H1 (cell line): ENCODE measurements at regions not wholly inside any gene's neighbourhood (a gene's known extent, or its start where the extent isn't known, plus 50 kb on each side); places are given as distances from the start of the nearest gene placed in this dataset.
"Not testable (repeated sequence)": the region's sequence is repeated elsewhere in the genome, so short reads cannot be mapped to it uniquely, and the experiment has no call there.

Experiments used
- CTCF ChIA-PET: fragments of 300-600 bp; sonication (Branson Sonifier 250); formaldehyde crosslinking; loops from one replicate; lab custom pipeline; 2021; ENCODE audit not compliant: partially characterized antibody; lab: Charles Lee
- POLR2A ChIA-PET: fragments of 300-600 bp; sonication (Branson Sonifier 250); formaldehyde crosslinking; loops from one replicate; lab custom pipeline; 2021; ENCODE audit warnings: inconsistent platforms; ENCODE audit not compliant: partially characterized antibody; lab: Charles Lee
- DNase-seq, 2 experiments: peaks; one replicate each; pipeline versions ENCODE4 v3.0.0 to v3.0.0-alpha.2; 2010 to 2022; ENCODE audit warnings: low spot score in 2 of 2, low read depth in 1 of 2, mixed read lengths in 1 of 2
- FAIRE-seq: peaks from 2 replicates; lab custom pipeline; 2011; peaks lifted over from hg19 to GRCh38; lab: Jason Lieb, UNC
- H2AFZ ChIP-seq: 2 replicates; pipeline ENCODE4 v1.8.1; 2012; ENCODE audit warnings: low read length, inconsistent platforms
- H2AK5ac ChIP-seq: 2 replicates; pipeline ENCODE4 v1.6.1; 2013; ENCODE audit warnings: low read depth, low read length
- H2BK120ac ChIP-seq: replicated peaks from 2 replicates; pipeline ENCODE3; 2013; ENCODE audit warnings: low read depth, low read length, inconsistent platforms
- H2BK12ac ChIP-seq: 2 replicates; pipeline ENCODE4 v1.6.1; 2013; ENCODE audit warnings: low read depth, low read length
- H2BK15ac ChIP-seq: 2 replicates; pipeline ENCODE4 v1.6.1; 2013; ENCODE audit warnings: low read length
- H2BK20ac ChIP-seq: 2 replicates; pipeline ENCODE4 v1.6.1; 2013; ENCODE audit warnings: low read length
- H2BK5ac ChIP-seq: 2 replicates; pipeline ENCODE4 v1.6.1; 2013; ENCODE audit warnings: low read depth, low read length
- H3K14ac ChIP-seq: 2 replicates; pipeline ENCODE4 v1.6.1; 2013; ENCODE audit warnings: inconsistent platforms; ENCODE audit not compliant: insufficient read length
- H3K18ac ChIP-seq: 2 replicates; pipeline ENCODE4 v1.6.1; 2013; ENCODE audit warnings: low read length; ENCODE audit errors: extremely low read depth
- H3K23ac ChIP-seq: 2 replicates; pipeline ENCODE4 v1.6.1; 2013; ENCODE audit warnings: inconsistent platforms; ENCODE audit not compliant: insufficient read length
- H3K23me2 ChIP-seq: 2 replicates; pipeline ENCODE4 v1.6.1; 2013; ENCODE audit warnings: low read depth, low read length
- H3K27ac ChIP-seq: 2 replicates; pipeline ENCODE4 v1.6.1; 2011; ENCODE audit warnings: low read depth, low read length, inconsistent platforms
- H3K27me3 ChIP-seq, 4 experiments: replicated peaks in 1 of 4; 1 replicate in 1 of 4; 2 replicates in 3 of 4; pipeline versions ENCODE4 v1.6.1 to v1.8.1; 2011 to 2013; ENCODE audit warnings: low read length in 3 of 4, mild to moderate bottlenecking in 3 of 4, inconsistent platforms in 2 of 4, mixed read lengths in 2 of 4, moderate library complexity in 1 of 4; ENCODE audit not compliant: control insufficient read depth in 3 of 4, insufficient read depth in 3 of 4; ENCODE audit errors: extremely low read depth in 1 of 4
- H3K36me3 ChIP-seq, 4 experiments: 2 replicates each; pipeline versions ENCODE4 v1.6.1 to v1.8.1; 2011 to 2013; ENCODE audit warnings: mild to moderate bottlenecking in 4 of 4, low read length in 3 of 4, moderate library complexity in 2 of 4, control low read depth in 1 of 4, inconsistent platforms in 1 of 4; ENCODE audit not compliant: insufficient read depth in 4 of 4, control insufficient read depth in 2 of 4
- H3K4ac ChIP-seq: replicated peaks from 2 replicates; pipeline ENCODE3; 2013; ENCODE audit warnings: low read length, low read depth, mixed read lengths, inconsistent platforms; ENCODE audit not compliant: insufficient read length
- H3K4me1 ChIP-seq, 4 experiments: replicated peaks in 1 of 4; 1 replicate in 1 of 4; 2 replicates in 3 of 4; pipeline versions ENCODE4 v1.6.1 to v1.8.1; 2011 to 2013; ENCODE audit warnings: low read length in 3 of 4, inconsistent platforms in 2 of 4, mixed read lengths in 1 of 4; ENCODE audit not compliant: insufficient read depth in 4 of 4, control insufficient read depth in 3 of 4
- H3K4me2 ChIP-seq, 2 experiments: 2 replicates each; pipeline versions ENCODE4 v1.6.1 to v1.8.1; 2011 to 2013; ENCODE audit warnings: low read depth in 2 of 2, low read length in 2 of 2, control low read depth in 1 of 2, inconsistent platforms in 1 of 2, mild to moderate bottlenecking in 1 of 2; ENCODE audit not compliant: insufficient read depth in 1 of 2
- H3K4me3 ChIP-seq, 4 experiments: fragments of 200-600, 300-600 bp in 1 of 4; sonication (generic), shearing (Covaris generic), sonication (Bioruptor Twin) in 1 of 4; 2 replicates each; pipeline versions ENCODE4 v1.5.1 to v1.8.1; 2011 to 2016; ENCODE audit warnings: low read length in 4 of 4, low read depth in 3 of 4, control low read depth in 2 of 4, inconsistent platforms in 2 of 4, mild to moderate bottlenecking in 2 of 4, mixed read lengths in 1 of 4, moderate library complexity in 1 of 4; ENCODE audit not compliant: insufficient read depth in 2 of 4; ENCODE audit errors: extremely low read depth in 1 of 4
- H3K56ac ChIP-seq: replicated peaks from 2 replicates; pipeline ENCODE3; 2013; ENCODE audit warnings: low read depth, mild to moderate bottlenecking, mixed read lengths, low read length, inconsistent platforms; ENCODE audit not compliant: insufficient read length
- H3K79me1 ChIP-seq: 2 replicates; pipeline ENCODE4 v1.6.1; 2013; ENCODE audit warnings: low read depth, low read length, control low read depth
- H3K79me2 ChIP-seq, 2 experiments: 2 replicates each; pipeline versions ENCODE4 v1.6.1 to v1.8.1; 2012 to 2013; ENCODE audit warnings: low read length in 2 of 2, mild to moderate bottlenecking in 2 of 2, inconsistent platforms in 1 of 2; ENCODE audit not compliant: insufficient read depth in 2 of 2, control insufficient read depth in 1 of 2
- H3K9ac ChIP-seq, 4 experiments: replicated peaks in 1 of 4; 1 replicate in 1 of 4; 2 replicates in 3 of 4; pipeline versions ENCODE4 v1.6.1 to v1.8.1; 2011 to 2013; ENCODE audit warnings: low read depth in 3 of 4, low read length in 3 of 4, control low read depth in 2 of 4, mild to moderate bottlenecking in 2 of 4, moderate library complexity in 2 of 4, inconsistent platforms in 1 of 4; ENCODE audit errors: extremely low read depth in 1 of 4
- H3K9me3 ChIP-seq, 2 experiments: 2 replicates each; pipeline versions ENCODE4 v1.6.1 to v1.8.1; 2012 to 2013; ENCODE audit warnings: mild to moderate bottlenecking in 2 of 2, moderate library complexity in 2 of 2, control low read depth in 1 of 2, inconsistent platforms in 1 of 2, low read depth in 1 of 2, low read length in 1 of 2, mixed read lengths in 1 of 2; ENCODE audit not compliant: insufficient read depth in 2 of 2
- H4K20me1 ChIP-seq, 2 experiments: replicated peaks in 1 of 2; 2 replicates each; pipeline versions ENCODE3 to v1.8.1; 2011 to 2013; ENCODE audit warnings: inconsistent platforms in 2 of 2, low read length in 2 of 2, mild to moderate bottlenecking in 1 of 2; ENCODE audit not compliant: insufficient read depth in 2 of 2, control insufficient read depth in 1 of 2
- H4K5ac ChIP-seq: 2 replicates; pipeline ENCODE4 v1.6.1; 2013; ENCODE audit warnings: low read length, low read depth, mixed read lengths, inconsistent platforms; ENCODE audit not compliant: insufficient read length
- H4K8ac ChIP-seq: 2 replicates; pipeline ENCODE4 v1.8.0; 2013; ENCODE audit warnings: mild to moderate bottlenecking, moderate library complexity, low read length, inconsistent platforms; ENCODE audit not compliant: insufficient read depth; ENCODE audit errors: extremely low read depth
- H4K91ac ChIP-seq: replicated peaks from 2 replicates; pipeline ENCODE3; 2013; ENCODE audit warnings: low read length, mixed read lengths, inconsistent platforms; ENCODE audit not compliant: insufficient read length
- ASH2L ChIP-seq: fragments of 200-600, 300-600 bp; sonication (generic); IDR thresholded peaks from one replicate; pipeline ENCODE4 v1.7.1; 2017; ENCODE audit warnings: low read length
- GABPA ChIP-seq: IDR thresholded peaks from 2 replicates; pipeline ENCODE4 v1.6.1; 2011; ENCODE audit warnings: mild to moderate bottlenecking, low read length, moderate library complexity, borderline replicate concordance; ENCODE audit not compliant: insufficient read depth
- KDM4A ChIP-seq: IDR thresholded peaks from one replicate; pipeline ENCODE4 v1.7.1; 2012; ENCODE audit warnings: low read depth, mild to moderate bottlenecking, moderate library complexity, low read length, inconsistent platforms; ENCODE audit not compliant: severe bottlenecking
- PHF8 ChIP-seq: fragments of 200-600 bp; sonication (generic); conservative IDR thresholded peaks from 2 replicates; pipeline ENCODE4 v1.7.1; 2012; ENCODE audit warnings: low read depth, mild to moderate bottlenecking, inconsistent platforms, low read length, moderate library complexity
- POLR2A ChIP-seq, 2 experiments: IDR thresholded peaks; 1 replicate in 1 of 2; 2 replicates in 1 of 2; pipeline ENCODE4 v1.6.1; 2011; ENCODE audit warnings: low read depth in 2 of 2, low read length in 2 of 2, mild to moderate bottlenecking in 2 of 2; ENCODE audit errors: control extremely low read depth in 1 of 2
- RBBP5 ChIP-seq: IDR thresholded peaks from 2 replicates; pipeline ENCODE4 v1.7.1; 2012; ENCODE audit warnings: low read depth, mild to moderate bottlenecking, inconsistent platforms, low read length, moderate library complexity, borderline replicate concordance
- TAF1 ChIP-seq: IDR thresholded peaks from 2 replicates; pipeline ENCODE4 v1.6.1; 2011; ENCODE audit warnings: mild to moderate bottlenecking, low read depth, low read length
- TBP ChIP-seq: IDR thresholded peaks from 2 replicates; pipeline ENCODE4 v1.6.1; 2011; ENCODE audit warnings: low read depth, low read length, improper control_type of control experiment
- WGBS, 2 experiments: shearing (Covaris generic) in 1 of 2; methylation state at CpG; one replicate each; pipeline versions ENCODE4 v1.1.6 to v1.1.7; 2013 to 2015; ENCODE audit warnings: low lambda C conversion rate in 2 of 2, mixed read lengths in 2 of 2, inconsistent platforms in 1 of 2, low coverage in 1 of 2, missing lambda C conversion rate in 1 of 2; ENCODE audit not compliant: insufficient replicate concordance in 2 of 2, insufficient coverage in 1 of 2, insufficient read length in 1 of 2; ENCODE audit errors: extremely low coverage in 1 of 2, missing lambda C conversion rate in 1 of 2; 5-methylcytosine and 5-hydroxymethylcytosine counted together

DNA sequence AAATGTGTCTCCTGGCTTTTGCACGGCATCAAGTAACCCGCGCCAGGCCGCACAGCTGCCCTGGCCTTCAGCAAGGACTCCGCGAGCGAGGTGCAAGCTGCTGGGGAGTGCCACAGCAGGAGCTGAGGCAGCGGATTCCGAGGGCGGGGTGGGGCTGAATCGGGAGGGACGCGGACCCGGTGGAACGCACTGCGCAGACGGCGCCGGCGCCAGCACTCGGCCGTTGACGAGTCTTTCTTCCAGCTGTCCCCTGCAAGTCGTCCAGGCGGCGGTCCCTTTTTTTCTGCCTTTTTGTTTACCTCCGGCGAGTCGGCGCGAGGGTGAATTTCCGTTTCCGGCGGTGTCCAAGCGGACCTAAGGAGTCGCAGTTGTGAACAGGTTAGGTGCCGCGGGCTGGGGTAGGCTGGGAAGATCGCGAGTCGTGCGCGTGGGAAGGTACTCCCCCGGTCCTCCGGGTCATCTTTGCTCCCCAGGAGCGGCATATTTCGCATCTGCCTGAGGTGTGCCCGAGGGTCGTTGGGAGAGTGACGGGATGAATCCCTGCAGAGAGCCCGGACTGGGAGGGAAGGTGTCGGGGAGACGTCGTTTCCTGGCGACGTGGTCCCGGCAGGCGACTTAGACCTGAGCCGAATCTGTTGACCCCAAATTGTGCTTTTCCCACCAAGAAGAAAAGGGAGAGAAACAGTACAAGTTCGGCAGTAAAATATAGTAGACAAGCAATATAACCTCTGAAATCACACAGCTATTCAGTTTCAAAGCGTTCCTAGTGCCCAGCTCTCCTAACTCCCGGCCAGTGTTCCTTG is 124.5 kb upstream of the PTPN20 start:
- H3K27ac ChIP-seq, result peak overlapping the region; percentile 89

More for the DNA sequence above, 124.5 kb upstream of the PTPN20 start:
- H3K23me2 ChIP-seq, H3K79me1 ChIP-seq, H4K20me1 ChIP-seq, POLR2A ChIA-PET, H3K36me3 ChIP-seq, H2BK120ac ChIP-seq, CTCF ChIA-PET, FAIRE-seq, H3K56ac ChIP-seq, H2BK15ac ChIP-seq, H3K23ac ChIP-seq, H2BK20ac ChIP-seq, H3K79me2 ChIP-seq, H4K91ac ChIP-seq, H3K4ac ChIP-seq, H3K9me3 ChIP-seq, H2BK5ac ChIP-seq, H2BK12ac ChIP-seq, H3K4me1 ChIP-seq, H3K27me3 ChIP-seq, H2AK5ac ChIP-seq, H3K14ac ChIP-seq: not testable (repeated sequence)
- WGBS, 2 experiments, result 2% methylated on average over 19 of the region's 62 CpGs; no CpG with 5 or more reads in 1 of the 2 experiments
- Histone ChIP-seq H3K9ac (peak overlapping the region; percentile 70 to 80 (median 75)), H2AFZ (peak overlapping the region; percentile 77), H4K8ac (peak overlapping the region; percentile 93; the same call in 1 of the 2 replicates), H3K18ac (peak overlapping the region; percentile 95; the same call in 1 of the 2 replicates), H3K4me3 (peak overlapping the region; percentile 61 to 85 (median 70)), H4K5ac (peak overlapping the region; percentile 87), H3K4me2 (peak overlapping the region; percentile 80 to 85)
- TF ChIP-seq POLR2A (IDR thresholded peaks at IDR 0.05; ENCODE audit: control extremely low read depth in 1 of 2, low read depth in 2 of 2, low read length in 2 of 2), result peak in 1 of 2 experiments; percentile 52; a peak in 2 of 3 replicates
- TF ChIP-seq KDM4A, result peak; percentile 60
- peak; percentile 65 for TF ChIP-seq ASH2L
- peak; percentile 82; the same call in 1 of the 2 replicates for TF ChIP-seq GABPA
- peak; percentile 80 for TF ChIP-seq PHF8
- peak; percentile 69; the same call in 1 of the 2 replicates for TF ChIP-seq TAF1
- 0 out of 2 replicates have a peak, but pooled peaks have one; percentile 26 for TF ChIP-seq RBBP5
- TF ChIP-seq TBP, result peak; percentile 53; the same call in 1 of the 2 replicates
- DNase-seq, result peak in 1 of 2 experiments; percentile 83
